Islet precursor cell (in vitro differentiated cells): ENCODE measurements at regions not wholly inside any gene's neighbourhood (a gene's known extent, or its start where the extent isn't known, plus 50 kb on each side); places are given as distances from the start of the nearest gene placed in this dataset.

Source experiments
- DNase-seq: peaks from one replicate; pipeline ENCODE4 v3.0.0-alpha.2; 2018

DNA sequence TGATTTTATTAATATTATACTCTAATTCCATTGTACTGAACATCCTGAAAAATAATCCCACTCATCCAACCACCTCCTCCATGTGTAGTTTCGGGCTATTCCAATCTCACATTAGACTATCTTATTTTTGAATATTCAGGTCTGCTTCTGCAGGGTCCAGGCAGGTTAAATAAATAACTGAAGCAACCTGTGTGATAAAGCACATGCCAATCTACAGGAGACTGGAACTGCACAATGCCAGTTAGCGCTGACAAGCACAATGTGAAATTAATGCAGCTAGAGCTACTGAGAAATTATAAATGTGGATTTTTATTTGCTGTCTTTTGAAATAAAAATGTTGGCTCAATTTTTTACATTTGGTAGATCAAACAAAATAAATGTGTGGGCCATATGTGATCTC is 540.1 kb upstream of the ATXN8OS start:
- DNase-seq: no peak

DNA sequence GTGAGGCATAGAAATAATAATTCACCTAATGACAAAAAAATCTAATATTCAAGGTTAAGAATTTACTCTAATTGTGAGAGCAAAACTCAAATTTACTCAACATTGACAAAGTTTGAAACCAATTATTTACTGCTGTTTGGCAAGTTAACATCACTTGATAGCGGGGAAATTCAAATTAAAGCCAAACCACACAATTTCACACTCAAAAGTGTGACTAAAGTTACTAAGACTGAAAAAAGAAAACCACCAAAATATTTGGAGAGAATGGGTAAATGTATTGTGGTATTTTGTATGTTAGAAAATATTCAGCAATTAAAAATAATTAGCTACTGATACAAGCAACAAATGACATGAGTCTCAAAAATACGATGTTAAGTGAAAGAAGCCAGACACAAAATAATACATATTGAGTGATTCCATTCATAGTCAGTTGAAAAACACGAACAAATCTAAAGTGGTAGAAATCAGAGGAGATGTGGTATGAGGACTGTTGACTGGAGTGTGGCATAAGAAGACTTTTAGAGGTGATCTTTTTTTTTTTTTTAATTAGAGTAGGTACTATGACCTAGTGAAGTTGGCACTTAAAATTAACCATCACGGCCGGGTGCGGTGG is 541.4 kb upstream of the ATXN8OS start:
- no peak for DNase-seq

DNA sequence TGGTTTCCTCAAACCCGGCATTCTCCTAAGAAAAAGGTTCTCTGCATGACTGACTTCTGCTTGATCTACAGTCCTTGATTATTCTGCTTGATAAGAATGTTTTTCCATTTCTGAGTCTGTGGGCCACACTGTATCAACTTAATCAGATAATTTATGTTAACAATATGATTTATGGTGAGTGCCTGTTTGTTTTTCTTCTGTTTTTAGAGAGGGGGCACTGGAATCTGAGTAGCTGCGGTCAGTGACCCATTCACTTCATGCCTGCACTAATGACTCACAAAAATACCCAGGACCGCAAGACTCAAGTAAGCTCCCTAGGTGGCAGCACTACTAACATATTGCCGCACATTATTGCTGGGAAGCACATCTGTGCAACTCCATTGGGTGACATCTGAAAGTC is 542.3 kb upstream of the ATXN8OS start:
- peak; percentile 82 for DNase-seq

DNA sequence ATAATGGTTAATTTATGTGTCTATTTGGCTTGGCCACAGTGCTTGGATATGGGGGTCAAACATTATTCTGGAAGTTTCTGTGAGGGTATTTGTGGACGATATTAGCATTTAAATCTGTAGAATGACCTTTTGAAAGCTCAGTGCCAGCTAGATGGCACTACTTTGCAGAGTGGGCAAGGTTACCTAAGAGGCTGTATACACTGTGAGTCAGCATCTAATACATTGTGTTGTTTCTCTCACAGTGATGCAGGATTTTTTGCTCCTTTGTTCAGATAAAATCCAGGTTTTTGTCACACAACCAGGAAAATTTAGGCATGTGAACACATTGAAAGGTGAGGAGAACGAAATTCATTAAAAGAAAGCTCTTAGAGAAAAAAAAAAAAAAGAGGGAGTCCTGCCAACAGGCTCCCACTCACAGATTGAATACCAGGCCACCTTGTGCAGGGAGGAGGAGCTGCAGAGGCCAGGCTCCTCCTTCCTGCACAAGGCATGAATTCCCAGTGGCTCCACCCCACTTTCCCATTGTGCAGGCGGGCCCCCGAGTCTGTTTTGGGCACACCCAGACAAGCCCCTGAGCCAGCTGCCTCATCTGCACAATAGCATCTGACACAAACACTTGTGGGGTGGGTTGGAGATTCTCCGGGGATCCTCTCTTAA is 551.0 kb upstream of the ATXN8OS start:
- no peak for DNase-seq

DNA sequence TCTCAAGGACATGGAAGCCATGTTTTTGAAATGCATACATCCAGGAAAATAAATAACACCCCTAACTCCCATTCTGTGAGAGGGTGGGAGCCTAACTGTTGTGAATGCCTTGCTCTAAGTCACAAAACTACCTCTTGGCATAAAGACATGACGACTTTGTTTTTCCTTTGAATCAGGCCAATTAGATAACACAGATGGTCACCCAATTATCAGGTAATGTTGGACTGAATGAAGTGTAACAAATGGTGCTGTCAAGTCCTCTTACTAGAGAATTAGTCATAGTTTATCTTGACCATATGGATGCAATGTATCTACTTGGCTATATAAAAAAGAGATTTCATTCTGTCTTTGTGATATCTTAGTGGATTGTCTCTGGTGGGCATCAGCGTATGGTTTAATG is 553.6 kb upstream of the ATXN8OS start:
- no peak for DNase-seq

DNA sequence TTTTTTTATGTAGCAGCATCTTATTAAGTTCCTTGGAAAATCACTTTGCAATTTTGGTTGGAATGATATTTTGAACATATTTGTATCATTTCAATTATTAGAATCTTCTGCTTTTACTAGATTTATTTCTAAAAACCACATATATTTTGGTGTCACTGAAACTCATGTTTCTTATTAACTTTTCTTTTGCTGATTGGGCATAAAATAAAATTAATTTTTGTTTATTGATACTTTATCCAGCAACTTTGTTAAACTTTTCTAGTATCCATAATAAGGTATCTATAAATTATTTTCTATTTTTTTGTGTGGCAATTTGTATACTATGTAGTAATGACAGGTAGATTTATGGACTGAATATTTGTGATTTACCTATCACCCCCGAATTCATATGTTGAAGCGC is 556.4 kb upstream of the ATXN8OS start:
- DNase-seq: no peak

DNA sequence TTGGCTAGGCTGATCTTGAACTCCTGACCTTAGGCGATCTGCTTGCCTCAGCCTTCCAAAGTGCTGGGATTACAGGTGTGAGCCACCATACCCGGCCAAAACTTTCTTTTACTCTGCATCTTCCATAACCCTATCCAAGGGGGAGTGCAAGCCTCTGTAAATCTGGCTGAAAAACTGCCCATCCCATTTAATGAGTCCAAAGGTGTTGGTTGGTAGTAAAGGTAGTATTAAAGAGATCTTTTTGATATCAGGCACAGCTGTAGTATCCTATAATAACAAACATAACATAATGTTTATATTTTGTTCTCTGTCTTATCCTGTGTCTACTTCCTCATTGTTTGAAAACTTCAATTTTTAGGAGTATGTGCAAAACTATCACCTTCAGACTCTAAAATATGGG is 559.8 kb upstream of the ATXN8OS start:
- no peak for DNase-seq

DNA sequence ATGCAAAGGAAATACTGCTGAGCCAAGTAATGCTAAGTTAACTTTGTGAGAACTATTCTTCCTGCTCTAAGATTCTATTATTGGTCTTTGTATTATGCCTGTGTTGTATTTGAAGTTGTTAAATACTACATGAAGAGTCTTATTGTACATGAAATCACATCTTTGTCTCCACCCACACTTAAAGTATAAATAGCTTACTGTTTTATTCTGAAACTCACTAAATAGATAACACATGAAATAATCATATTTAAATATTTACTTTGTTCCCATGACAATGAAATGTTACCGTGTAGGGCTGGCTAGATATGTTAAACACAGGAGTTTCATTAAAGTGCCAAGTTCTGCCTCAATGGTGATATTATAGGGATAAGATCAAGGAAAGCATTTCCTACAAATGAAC is 562.1 kb upstream of the ATXN8OS start:
- DNase-seq: no peak

DNA sequence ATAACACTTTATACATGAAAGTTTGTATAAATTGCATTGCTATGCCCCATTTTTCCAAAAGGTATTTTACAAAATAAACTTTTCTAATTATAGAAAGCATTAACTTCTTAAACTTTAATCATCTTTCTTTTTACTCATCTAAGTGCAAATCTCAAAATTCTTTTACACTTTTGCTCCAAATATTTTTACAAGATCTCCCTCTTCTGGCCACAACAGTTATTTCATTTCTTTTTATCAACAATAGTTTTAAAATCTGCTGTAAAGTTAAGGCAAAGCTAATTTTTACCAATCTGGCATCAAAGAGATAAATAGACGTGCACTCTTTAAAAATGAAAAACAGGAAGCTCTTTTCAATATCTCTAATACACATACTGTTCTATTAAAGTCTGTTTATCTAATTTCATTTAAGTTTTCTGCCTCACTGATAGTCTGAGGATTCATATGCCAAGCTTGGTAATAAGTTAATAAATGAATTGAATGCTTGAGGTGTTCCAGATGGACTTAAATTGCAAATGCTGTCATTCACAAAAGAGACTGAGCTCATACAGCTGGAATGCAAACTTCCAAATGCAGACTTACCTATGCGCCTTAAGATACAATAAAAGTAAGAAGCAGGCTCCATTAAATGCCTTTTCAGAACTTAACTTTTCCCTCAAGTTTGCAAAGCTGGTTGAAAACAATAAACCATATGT is 583.0 kb upstream of the ATXN8OS start:
- DNase-seq: no peak

DNA sequence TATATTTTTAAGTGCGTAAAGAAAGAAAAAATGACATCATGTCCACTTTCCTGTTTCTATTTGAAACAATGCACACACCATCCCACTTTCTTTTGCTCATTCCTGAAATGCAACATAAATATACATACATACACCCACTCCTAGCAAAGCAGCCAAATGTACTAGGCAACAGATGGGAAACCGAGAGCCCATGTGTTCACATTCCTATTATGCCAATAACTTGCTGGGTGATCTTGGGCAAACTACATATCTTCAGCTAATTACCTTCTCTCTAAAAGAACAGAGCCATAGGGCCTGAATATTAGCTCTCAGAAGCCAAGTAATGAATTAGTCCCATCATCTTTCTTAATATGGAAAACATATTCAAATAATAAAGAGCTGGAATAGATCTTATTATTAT is 610.6 kb upstream of the ATXN8OS start:
- no peak for DNase-seq

DNA sequence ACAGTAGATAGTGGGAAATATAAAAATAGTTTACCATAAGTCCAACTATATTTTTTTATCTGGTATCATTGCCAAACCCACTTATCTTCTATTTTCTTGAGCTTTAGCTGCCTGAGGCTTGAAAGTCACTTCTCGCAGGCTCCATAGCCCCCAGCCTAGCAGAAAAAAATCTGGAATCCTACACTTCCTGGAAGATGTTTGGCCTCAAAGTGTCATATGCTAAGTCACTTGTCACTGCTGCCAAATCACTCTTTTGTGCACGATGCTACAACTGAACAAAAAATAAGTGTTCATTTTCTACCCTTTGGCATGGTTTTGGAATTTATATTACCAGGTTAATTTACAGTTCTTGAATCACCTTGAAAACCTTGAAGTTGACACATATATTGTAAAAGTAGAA is 612.5 kb upstream of the ATXN8OS start:
- DNase-seq: no peak

DNA sequence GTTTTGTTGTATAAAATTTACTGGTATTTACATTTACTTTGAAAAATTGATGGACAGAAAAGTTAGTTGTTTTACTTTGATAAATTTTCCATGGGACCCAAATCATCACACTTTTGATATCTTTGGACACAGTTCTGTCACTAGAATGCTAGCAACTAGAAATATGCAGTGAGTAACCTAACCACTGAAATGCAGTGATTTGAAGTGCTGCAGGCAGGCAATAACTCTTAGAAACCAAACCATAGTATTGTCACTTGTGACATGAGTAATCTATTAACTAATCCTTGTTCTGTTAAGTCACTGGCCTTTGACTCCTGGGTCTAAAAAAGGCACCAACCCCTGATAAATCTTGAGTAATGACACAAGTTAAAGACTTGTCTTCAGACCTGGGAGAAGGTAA is 620.0 kb upstream of the ATXN8OS start:
- no peak for DNase-seq

DNA sequence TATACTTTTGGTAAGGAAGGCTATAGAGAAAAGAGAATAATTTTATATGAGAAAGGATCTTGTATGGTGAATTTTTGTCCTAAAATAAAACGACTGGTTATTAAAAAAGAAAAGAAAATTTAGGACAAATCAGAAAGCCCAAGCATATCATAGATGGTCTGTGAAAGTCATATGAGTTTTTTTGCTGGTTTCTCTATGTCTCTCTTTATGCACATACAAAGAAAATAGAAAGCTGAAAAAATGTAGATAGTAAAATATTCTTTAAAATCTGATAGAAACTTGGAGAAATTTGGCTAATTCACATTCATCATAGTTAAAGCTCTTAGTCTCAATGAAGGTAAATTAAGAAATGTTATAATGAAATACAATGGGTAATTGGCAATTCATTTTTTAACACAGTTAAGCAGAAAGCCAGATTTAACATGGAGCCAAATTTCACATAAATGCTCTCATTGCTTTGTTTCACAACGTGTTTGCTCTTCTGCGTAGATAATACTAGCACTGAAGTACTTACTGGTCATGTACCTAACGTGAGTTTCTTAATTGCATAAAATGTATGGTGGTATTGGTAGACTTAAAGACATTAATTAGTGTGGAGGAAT is 621.5 kb upstream of the ATXN8OS start:
- no peak for DNase-seq

DNA sequence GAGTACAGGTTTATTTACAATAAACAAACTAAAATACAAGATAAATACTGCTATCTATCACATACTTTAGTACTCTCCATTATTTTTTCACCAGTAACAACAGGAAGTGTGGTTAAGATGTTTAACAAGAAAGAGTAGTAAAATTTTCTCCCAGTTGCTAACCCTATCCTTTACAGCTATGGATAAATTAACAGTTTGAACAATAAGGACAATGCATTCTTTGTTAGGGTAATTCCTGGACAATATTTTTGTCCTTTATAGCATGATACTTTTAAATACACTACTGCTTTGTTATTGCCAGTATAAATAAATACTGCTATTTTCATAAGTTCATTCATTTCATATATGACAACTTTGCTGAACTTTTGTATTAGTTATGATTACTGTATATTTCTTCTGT is 630.2 kb upstream of the ATXN8OS start:
- no peak for DNase-seq

DNA sequence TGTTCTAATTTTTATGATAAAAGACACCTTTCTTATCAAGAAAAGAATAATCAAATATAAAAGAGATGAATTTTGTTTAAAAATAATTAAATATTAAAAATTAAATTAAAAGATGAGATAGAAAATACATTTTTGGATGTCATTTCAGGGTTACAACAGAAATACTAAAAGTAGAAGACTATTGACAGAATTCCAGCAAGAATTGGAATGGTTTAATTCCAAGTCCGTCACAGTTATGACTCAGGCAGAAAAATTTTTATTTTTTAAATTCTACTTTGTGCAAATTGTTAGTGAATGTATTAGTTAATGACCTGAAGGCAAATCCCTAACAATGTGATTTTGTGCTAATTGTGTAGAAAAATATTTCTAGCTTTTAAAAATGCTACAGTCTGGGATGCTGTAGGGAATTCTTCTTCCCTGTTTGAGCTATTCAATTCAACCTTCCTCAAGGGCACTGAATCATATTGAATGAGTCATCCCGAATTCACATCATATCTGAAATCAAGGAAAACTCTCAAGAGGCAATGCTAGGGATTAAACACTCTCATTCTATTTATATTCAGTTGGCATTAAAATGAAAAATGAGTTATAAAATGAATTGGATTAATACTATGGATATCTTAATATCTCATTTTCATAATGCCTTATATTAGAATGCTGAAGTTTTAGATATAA is 633.5 kb upstream of the ATXN8OS start:
- DNase-seq: no peak

DNA sequence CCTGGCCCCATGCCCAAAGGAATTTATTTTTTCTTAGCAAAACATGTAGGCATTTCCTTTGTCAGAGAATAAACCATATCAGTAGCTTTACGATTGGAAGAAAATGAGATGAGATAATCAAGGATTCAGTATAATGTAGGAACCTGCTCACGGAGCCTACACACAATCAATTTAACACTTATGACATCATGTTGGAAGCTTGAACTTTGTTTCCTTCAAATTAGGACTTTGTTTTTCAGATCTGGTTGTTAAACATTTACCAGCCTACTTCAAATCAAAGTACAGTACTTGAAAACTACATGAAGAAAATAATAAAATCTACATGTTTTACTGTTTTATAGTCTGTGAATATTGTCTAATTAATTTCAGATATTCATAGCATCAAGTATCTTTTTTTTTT is 639.0 kb upstream of the ATXN8OS start:
- DNase-seq: no peak

DNA sequence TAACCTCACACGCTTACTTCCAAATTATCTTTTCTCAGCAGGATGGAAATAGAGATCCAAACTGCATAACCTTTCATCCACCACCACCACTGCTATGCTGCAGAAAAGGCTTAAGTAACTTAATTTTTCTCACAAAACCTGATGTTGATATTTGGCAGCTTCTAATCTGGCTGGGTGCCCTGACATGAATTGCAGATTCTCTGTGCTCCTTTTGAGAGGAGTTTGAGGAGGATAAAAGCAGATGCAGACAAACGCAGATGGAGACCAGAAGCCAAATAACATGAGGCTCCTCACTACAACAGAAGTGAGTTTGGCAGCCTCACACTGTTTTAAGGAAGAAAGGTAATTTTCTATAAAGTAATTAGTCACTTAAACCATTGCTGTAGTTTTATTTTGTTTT is 646.2 kb upstream of the ATXN8OS start:
- no peak for DNase-seq

DNA sequence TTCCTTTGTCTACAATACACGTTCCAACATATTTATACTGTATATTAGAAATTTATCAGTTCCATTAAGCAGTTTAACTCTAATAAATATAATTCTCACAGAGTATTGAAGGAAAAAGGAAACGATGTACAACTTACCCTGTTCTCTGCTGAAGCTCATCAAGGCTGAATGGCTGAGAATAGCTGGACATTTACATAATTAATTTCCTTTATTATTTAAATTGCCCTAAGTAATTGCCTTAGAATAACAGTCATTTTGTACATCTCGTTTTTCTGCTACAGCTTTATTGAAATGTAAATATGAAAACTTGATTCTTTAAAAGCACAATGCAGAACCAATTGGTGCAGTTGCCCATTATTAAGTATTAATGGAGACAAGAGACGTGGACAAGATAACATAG is 648.3 kb upstream of the ATXN8OS start:
- no peak for DNase-seq

DNA sequence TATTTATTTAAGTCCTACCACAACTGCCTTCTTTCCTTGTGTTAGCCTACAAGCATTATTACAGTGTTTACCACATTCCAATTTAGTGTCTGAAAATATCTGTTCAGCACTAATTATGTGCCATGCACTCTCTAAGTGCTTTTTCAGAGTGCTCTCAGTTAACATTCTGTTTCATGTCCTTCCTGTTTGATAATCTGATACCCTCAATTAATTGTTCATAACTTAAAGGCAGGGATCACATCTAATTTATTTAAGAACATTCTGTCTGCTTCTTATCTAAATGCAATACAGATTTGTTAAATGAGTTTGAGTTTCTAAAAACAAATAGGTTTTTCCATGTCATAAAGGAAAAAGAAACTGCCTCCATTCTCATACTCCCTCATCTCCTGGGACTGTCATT is 649.6 kb upstream of the ATXN8OS start:
- DNase-seq: no peak

DNA sequence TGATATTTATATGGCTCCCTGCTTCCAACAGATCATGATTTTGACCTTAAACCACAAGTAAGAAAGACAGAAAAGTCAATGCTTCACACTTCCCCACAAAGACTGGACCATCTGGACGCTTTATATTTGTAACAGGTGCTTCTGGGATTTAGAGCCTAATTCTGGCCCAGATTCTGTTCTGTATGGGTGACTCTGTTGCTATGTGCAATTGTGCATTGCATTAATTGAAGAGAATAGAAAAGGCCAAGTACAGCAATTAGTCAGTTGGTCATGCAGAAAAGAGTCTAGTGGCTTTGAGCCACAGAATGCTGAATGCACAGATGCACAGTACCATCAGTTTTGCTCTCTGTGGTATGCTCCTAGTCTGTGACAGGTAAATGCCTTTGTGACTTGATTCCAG is 657.4 kb upstream of the ATXN8OS start:
- no peak for DNase-seq

DNA sequence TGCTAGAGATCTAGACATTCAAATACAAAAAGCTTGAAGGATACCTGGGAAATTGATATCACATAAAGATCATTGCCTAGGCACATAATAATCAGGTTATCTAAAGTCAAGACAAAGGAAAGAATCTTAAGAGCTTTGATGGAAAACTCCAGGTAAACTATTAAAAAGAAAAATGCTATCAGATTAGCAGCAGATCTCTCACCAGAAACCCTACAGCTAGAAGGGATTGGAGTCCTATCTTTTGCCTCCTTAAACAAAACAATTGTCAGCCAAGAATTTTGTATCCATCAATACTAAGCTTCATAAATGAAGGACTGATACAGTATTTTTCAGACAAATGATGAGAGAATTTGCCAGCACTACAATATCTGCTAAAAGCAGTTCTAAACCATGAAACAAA is 682.4 kb upstream of the ATXN8OS start:
- no peak for DNase-seq

DNA sequence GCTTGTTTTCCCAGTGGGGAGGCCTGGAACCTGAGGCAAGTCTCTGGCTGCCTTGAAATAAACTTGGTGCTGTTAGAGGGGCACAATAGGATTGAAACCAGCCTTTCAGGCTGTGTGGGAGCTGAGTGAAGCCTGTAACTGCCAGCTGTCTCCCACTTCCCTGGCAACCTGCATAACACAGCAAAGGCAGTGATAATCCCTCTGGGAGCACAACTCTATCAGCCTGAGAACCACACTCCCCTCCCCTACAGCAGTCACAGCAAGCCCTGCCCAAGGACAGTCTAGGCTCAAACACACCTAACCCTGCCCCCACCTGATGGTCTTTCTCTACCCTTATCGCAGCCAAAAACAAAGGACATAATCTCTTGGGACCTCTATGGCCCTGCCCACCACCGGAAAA is 683.8 kb upstream of the ATXN8OS start:
- no peak for DNase-seq

DNA sequence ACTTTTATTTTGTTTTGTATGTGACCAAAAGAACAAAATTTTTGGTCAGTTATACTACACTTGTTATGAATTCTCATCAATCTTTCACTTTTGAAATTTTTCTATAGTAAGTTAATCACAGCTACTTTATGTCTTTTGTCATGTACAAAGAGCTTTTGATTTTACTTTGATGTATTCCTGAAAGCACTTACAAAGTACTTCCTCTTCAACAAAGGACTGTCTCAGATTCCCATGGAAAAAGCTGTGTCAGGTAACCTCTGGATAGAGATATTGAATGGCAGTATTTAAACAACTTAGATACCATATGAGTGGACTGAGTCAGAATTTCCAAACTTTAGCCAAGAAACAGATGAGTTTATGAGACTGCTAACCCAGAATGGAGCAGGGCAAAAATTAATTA is 689.3 kb upstream of the ATXN8OS start:
- no peak for DNase-seq

DNA sequence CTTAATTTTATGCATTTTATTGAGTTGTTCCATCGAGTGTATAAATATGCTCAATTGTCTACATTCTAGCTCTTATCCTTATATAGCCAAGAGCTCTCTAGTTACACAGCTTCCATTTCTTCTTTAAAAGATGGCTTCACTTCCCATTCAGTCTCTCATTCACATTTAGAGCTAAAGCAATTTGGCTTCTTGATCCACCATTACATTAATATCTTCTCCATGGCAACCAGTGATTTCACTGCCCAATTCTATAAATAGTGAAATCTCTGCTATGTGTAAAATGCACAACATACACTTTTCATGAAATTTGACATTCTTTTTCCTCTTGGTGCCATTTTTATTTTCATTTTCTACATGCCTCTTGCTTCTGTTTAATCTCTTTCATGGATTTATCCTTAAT is 696.9 kb upstream of the ATXN8OS start:
- no peak for DNase-seq
